Transverse colon (tissue), 4 donors: ENCODE measurements at regions not wholly inside any gene's neighbourhood (a gene's known extent, or its start where the extent isn't known, plus 50 kb on each side); places are given as distances from the start of the nearest gene placed in this dataset.

Source experiments
- DNase-seq: peaks from one replicate; pipeline ENCODE4 v3.0.0-alpha.2; 2019
- H3K27ac ChIP-seq, 4 donors: fragments of 200-600 bp; sonication (generic); 2 replicates each; pipeline ENCODE4 v1.5.1; 2016 to 2018; ENCODE audit warnings: inconsistent platforms in 4 of 4
- H3K27me3 ChIP-seq: fragments of 200-600 bp; sonication (generic); 2 replicates; pipeline ENCODE4 v1.5.1; 2017; ENCODE audit warnings: inconsistent platforms
- H3K36me3 ChIP-seq, 4 donors: fragments of 200-600 bp; sonication (generic); 2 replicates each; pipeline ENCODE4 v1.5.1; 2017 to 2019; ENCODE audit warnings: inconsistent platforms in 4 of 4
- H3K4me1 ChIP-seq, 4 donors: fragments of 200-600 bp; sonication (generic); 2 replicates each; pipeline ENCODE4 v1.5.1; 2017 to 2020; ENCODE audit warnings: inconsistent platforms in 4 of 4
- H3K4me3 ChIP-seq, 4 donors: fragments of 200-600 bp; sonication (generic); 1 replicate in 1 of 4; 2 replicates in 3 of 4; pipeline versions ENCODE4 v1.5.1 to v1.6.1; 2017 to 2019; ENCODE audit warnings: inconsistent platforms in 4 of 4
- H3K9me3 ChIP-seq, 2 donors: fragments of 200-600 bp; sonication (generic); 2 replicates each; pipeline ENCODE4 v1.5.1; 2017 to 2019; ENCODE audit warnings: inconsistent platforms in 2 of 2
- EP300 ChIP-seq: sonication (generic); formaldehyde crosslinking; IDR thresholded peaks from one replicate; pipeline ENCODE4 v1.6.1; 2017; ENCODE audit warnings: antibody characterized with exemption, low read depth
- POLR2A ChIP-seq: fragments of 450-650 bp; IDR thresholded peaks from one replicate; pipeline ENCODE4 v1.6.1; 2016; ENCODE audit warnings: antibody characterized with exemption, mild to moderate bottlenecking, moderate library complexity
- POLR2AphosphoS5 ChIP-seq, 3 donors: sonication (generic); formaldehyde crosslinking; IDR thresholded peaks; one replicate each; pipeline ENCODE4 v1.6.1; 2016; ENCODE audit warnings: antibody characterized with exemption in 3 of 3
- WGBS, 2 donors: methylation state at CpG; one replicate each; pipeline ENCODE4 v1.1.5; 2018; ENCODE audit warnings: low coverage in 1 of 2; 5-methylcytosine and 5-hydroxymethylcytosine counted together
- in situ Hi-C, 4 donors: fragments of 200-750 bp; cut with MboI; loops; one replicate each; pipeline versions ENCODE4 v1.15.0 to v1.15.1; 2017; ENCODE audit warnings: low sequenced_read_pairs in 3 of 4, low pct_ligation_motif_present in 1 of 4, low pct_unique_long_range_greater_than_20kb in 1 of 4
- intact Hi-C: fragments of 100-400 bp; cut with DNase I; formaldehyde crosslinking; loops from one replicate; pipeline ENCODE4 v1.15.1; 2023; ENCODE audit warnings: low total_unique reads
- TF ChIP-seq, protein P1 (sequence below), 5 experiments: fragments of 200-600 bp in 3 of 5; fragments of 450-650 bp in 2 of 5; sonication (generic) in 3 of 5; IDR thresholded peaks; 1 replicate in 2 of 5; 2 replicates in 3 of 5; pipeline ENCODE4 v1.5.1; 2016 to 2017; ENCODE audit warnings: antibody characterized with exemption in 5 of 5, inconsistent platforms in 3 of 5, mild to moderate bottlenecking in 2 of 5, moderate library complexity in 1 of 5

DNA sequence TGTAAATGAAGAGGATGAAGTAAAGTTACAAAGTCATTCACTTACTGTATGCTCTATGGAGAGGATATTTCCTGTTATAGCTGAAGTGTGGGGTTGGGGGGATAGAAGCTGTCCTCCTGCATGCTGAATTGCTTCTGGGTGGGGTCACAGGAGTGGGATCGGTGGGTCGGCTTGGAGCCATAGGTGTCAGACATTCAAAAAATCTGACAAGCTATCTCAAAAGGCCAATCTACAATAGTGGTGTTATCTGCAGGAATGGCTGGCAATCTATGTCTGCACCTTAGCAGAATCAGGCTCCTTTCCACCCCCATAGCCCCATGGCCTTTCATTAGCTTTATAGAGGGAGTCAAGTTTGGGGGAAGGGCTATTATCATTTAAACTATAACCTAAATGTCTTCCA, 104.9 kb downstream of the ABCC12 start:
- H3K27ac ChIP-seq = no peak overlapping the region
- 97 to 100% methylated on average over 2 of the region's 2 CpGs for WGBS, 2 donors
- H3K4me3 ChIP-seq = no peak overlapping the region
- no peak for TF ChIP-seq EP300
- no peak for DNase-seq
- H3K4me1 ChIP-seq = no peaks in the 10 kb centered on the region
- in situ Hi-C loops (no loop called here), intact Hi-C loops (no loop called here)
- no peaks in the 10 kb centered on the region for H3K9me3 ChIP-seq
- H3K27me3 ChIP-seq = peaks cover 30% of the 10 kb centered on the region
- H3K36me3 ChIP-seq = no peaks in the 10 kb centered on the region

DNA sequence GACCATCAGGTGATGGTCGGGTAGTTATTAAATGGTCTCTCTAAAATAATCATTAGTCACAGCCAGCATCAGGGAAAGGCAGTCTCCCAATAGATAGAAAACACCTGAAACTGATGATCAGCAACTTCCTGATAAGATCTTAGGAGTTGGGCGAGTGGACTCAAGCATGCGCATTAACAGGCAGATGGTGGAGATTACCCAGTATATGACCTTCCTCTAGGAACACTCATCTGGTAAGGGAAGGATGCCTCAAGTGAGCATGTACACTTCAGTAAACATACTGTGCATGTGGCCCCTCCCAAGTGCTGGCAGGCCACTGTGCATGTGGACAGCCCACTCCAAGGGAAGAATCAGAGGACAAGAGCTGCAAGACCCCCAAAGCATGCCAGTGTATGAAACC, 105.9 kb downstream of the ABCC12 start:
- Histone ChIP-seq H3K27me3 (peaks cover 26% of the 10 kb centered on the region), H3K27ac (no peak overlapping the region), H3K4me1 (no peaks in the 10 kb centered on the region), H3K4me3 (no peak overlapping the region), H3K36me3 (no peaks in the 10 kb centered on the region), H3K9me3 (no peaks in the 10 kb centered on the region)
- intact Hi-C loops = no loop called here
- DNase-seq = no peak
- 52 to 67% methylated on average over 1 to 3 of the region's 3 CpGs for WGBS, 2 donors
- in situ Hi-C loops = no loop called here
- TF ChIP-seq POLR2AphosphoS5 (IDR thresholded peaks at IDR 0.05) (no peak), POLR2A (no peak), EP300 (no peak)
- TF ChIP-seq, protein P1, sequence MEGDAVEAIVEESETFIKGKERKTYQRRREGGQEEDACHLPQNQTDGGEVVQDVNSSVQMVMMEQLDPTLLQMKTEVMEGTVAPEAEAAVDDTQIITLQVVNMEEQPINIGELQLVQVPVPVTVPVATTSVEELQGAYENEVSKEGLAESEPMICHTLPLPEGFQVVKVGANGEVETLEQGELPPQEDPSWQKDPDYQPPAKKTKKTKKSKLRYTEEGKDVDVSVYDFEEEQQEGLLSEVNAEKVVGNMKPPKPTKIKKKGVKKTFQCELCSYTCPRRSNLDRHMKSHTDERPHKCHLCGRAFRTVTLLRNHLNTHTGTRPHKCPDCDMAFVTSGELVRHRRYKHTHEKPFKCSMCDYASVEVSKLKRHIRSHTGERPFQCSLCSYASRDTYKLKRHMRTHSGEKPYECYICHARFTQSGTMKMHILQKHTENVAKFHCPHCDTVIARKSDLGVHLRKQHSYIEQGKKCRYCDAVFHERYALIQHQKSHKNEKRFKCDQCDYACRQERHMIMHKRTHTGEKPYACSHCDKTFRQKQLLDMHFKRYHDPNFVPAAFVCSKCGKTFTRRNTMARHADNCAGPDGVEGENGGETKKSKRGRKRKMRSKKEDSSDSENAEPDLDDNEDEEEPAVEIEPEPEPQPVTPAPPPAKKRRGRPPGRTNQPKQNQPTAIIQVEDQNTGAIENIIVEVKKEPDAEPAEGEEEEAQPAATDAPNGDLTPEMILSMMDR (IDR thresholded peaks at IDR 0.05) = no peak

DNA sequence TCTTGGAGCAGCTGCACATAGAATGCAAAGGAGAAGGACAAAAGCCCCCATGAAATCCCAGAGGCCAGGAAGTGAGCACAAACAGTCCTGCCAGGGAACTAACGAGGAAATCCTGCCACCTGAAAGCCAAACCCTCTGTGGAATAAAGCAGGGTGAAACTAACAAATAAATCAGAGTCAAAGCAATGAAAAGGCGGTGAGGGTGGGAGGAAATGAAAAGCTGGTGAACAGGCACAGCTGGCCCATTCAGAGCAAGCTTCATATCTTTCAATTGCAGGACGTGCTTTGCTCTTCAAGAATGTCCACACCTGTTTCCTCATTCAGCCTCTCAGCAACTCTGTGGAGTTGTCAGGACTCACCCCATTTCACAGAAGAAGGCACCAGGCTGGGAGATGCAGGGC, 108.1 kb downstream of the ABCC12 start:
- Histone ChIP-seq H3K4me1 (no peaks in the 10 kb centered on the region), H3K4me3 (no peak overlapping the region), H3K9me3 (no peaks in the 10 kb centered on the region), H3K27ac (no peak overlapping the region), H3K27me3 (peaks cover 12% of the 10 kb centered on the region), H3K36me3 (no peaks in the 10 kb centered on the region)
- no peak for TF ChIP-seq POLR2AphosphoS5 (IDR thresholded peaks at IDR 0.05)
- no peak for TF ChIP-seq POLR2A
- no peak for TF ChIP-seq EP300
- TF ChIP-seq, protein P1 (IDR thresholded peaks at IDR 0.05) = no peak
- 15 to 20% methylated on average over 2 to 3 of the region's 3 CpGs for WGBS, 2 donors
- in situ Hi-C loops = no loop called here
- intact Hi-C loops = no loop called here
- no peak for DNase-seq

DNA sequence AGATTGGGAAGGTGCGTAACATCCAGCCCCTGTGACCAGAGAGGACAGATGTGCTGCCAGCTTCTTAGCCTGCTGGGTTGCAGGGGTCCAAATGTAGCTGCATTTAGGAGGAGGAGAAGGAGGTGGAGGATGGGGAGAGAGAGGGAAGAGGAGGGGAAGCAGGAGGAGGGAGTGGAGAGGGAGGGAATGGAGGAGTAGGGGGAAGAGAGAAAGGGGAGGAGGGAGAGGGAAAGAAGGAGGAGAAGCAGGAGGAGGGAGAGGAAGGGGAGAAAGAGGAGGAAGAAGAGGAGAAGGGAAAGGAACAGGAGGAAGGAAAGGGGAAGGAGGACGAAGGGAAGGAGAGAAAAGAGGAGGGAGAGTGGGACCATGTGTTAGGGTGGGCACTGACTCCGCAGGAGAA, 108.6 kb downstream of the ABCC12 start:
- no peak overlapping the region for H3K4me3 ChIP-seq
- no peaks in the 10 kb centered on the region for H3K4me1 ChIP-seq
- DNase-seq = no peak
- intact Hi-C loops (no loop called here), in situ Hi-C loops (no loop called here)
- peaks cover 8% of the 10 kb centered on the region for H3K27me3 ChIP-seq
- no peaks in the 10 kb centered on the region for H3K36me3 ChIP-seq
- WGBS, 2 donors = 69 to 84% methylated on average over 3 of the region's 3 CpGs
- no peak overlapping the region for H3K27ac ChIP-seq
- no peak for TF ChIP-seq POLR2A
- TF ChIP-seq POLR2AphosphoS5 (IDR thresholded peaks at IDR 0.05) = no peak
- no peak for TF ChIP-seq EP300
- TF ChIP-seq, protein P1 (IDR thresholded peaks at IDR 0.05) = no peak
- no peaks in the 10 kb centered on the region for H3K9me3 ChIP-seq

DNA sequence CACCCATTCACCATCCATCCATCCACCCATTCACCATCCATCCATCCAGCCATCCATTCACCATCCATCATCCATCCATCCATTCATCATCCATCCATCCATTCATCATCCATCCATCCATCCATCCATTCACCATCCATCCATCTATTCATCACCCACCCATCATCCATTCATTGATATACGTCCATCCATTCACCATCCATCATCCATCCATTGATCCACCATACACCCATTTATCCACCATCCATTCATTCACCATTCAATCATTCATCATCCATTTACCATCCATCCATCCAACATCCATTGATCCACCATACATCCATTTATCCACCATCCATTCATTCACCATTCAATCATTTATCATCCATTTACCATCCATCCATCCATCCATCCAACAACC, 111.7 kb downstream of the ABCC12 start:
- intact Hi-C loops (no loop called here), in situ Hi-C loops (no loop called here)
- WGBS, 2 donors = 79 to 81% methylated on average over 1 of the region's 1 CpG
- TF ChIP-seq EP300 (no peak), POLR2AphosphoS5 (IDR thresholded peaks at IDR 0.05) (no peak), POLR2A (no peak)
- TF ChIP-seq, protein P1 (IDR thresholded peaks at IDR 0.05) = no peak
- H3K4me3 ChIP-seq = no peak overlapping the region
- no peaks in the 10 kb centered on the region for H3K9me3 ChIP-seq
- H3K27me3 ChIP-seq = peaks cover 6% of the 10 kb centered on the region
- no peak for DNase-seq
- no peak overlapping the region for H3K27ac ChIP-seq
- H3K4me1 ChIP-seq = no peaks in the 10 kb centered on the region
- no peaks in the 10 kb centered on the region for H3K36me3 ChIP-seq
